Uterus (tissue), 3 donors: ENCODE measurements at regions not wholly inside any gene's neighbourhood (a gene's known extent, or its start where the extent isn't known, plus 50 kb on each side); places are given as distances from the start of the nearest gene placed in this dataset.

Experiments used
- DNase-seq, 2 donors: peaks; one replicate each; pipeline ENCODE4 v3.0.0-alpha.2; 2019 to 2020
- H3K27ac ChIP-seq, 2 donors: fragments of 200-600 bp; sonication (generic); 1 replicate in 1 of 2; 2 replicates in 1 of 2; pipeline ENCODE4 v1.5.1; 2016 to 2018
- H3K27me3 ChIP-seq, 2 donors: fragments of 200-600 bp; sonication (generic); one replicate each; pipeline ENCODE4 v1.5.1; 2018 to 2019; ENCODE audit warnings: control low read depth in 1 of 2
- H3K36me3 ChIP-seq, 2 donors: fragments of 200-600 bp; sonication (generic); one replicate each; pipeline ENCODE4 v1.5.1; 2019; ENCODE audit warnings: control low read depth in 1 of 2
- H3K4me1 ChIP-seq, 2 donors: fragments of 200-600 bp; sonication (generic); one replicate each; pipeline ENCODE4 v1.5.1; 2018 to 2019; ENCODE audit warnings: control low read depth in 1 of 2
- H3K4me3 ChIP-seq, 2 donors: fragments of 200-600 bp; sonication (generic); 1 replicate in 1 of 2; 2 replicates in 1 of 2; pipeline ENCODE4 v1.5.1; 2018 to 2019; ENCODE audit warnings: mild to moderate bottlenecking in 1 of 2
- H3K9me3 ChIP-seq, 2 donors: fragments of 200-600 bp; sonication (generic); one replicate each; pipeline ENCODE4 v1.5.1; 2019; ENCODE audit warnings: control low read depth in 1 of 2
- POLR2A ChIP-seq, 2 donors: fragments of 450-650 bp; IDR thresholded peaks; one replicate each; pipeline ENCODE4 v1.6.1; 2016; ENCODE audit warnings: antibody characterized with exemption in 2 of 2, mild to moderate bottlenecking in 1 of 2, moderate library complexity in 1 of 2
- intact Hi-C: fragments of 100-400 bp; cut with DNase I; formaldehyde crosslinking; loops from one replicate; pipeline ENCODE4 v1.15.1; 2023; ENCODE audit warnings: low total_unique reads
- TF ChIP-seq, protein P1 (sequence below), 4 experiments: fragments of 200-600 bp in 2 of 4; fragments of 450-650 bp in 2 of 4; sonication (generic) in 2 of 4; IDR thresholded peaks; one replicate each; pipeline ENCODE4 v1.5.1; 2016 to 2019; ENCODE audit warnings: antibody characterized with exemption in 4 of 4, mild to moderate bottlenecking in 2 of 4, moderate library complexity in 1 of 4
- donor health status: DM: yes; HTN: yes; CAD: no.

DNA sequence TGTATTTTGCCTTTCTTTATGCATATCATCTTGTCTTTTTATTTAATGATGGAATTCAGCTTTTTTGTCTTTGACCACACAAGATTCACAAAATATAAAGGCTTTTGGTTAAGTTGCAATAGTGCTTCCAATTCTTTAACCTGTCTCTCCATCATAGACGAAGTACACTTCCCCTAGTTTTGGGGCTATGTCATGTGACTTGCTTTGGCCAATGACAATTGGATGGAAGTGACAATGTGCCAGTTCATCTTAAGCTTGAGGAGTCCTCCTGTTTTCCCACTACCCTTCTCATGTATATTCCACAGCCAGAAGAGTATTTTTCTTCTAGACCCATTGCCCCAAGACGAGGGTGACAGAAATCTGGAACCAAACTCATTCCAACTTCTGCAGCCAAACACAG lies 419.6 kb upstream of the BRINP3 start:
- Histone ChIP-seq H3K27me3 (no peaks in the 10 kb centered on the region), H3K4me1 (no peaks in the 10 kb centered on the region), H3K4me3 (no peak overlapping the region), H3K27ac (no peak overlapping the region), H3K36me3 (no peaks in the 10 kb centered on the region), H3K9me3 (no peaks in the 10 kb centered on the region)
- intact Hi-C loops = no loop called here
- no peak for TF ChIP-seq POLR2A (IDR thresholded peaks at IDR 0.05)
- TF ChIP-seq, protein P1, sequence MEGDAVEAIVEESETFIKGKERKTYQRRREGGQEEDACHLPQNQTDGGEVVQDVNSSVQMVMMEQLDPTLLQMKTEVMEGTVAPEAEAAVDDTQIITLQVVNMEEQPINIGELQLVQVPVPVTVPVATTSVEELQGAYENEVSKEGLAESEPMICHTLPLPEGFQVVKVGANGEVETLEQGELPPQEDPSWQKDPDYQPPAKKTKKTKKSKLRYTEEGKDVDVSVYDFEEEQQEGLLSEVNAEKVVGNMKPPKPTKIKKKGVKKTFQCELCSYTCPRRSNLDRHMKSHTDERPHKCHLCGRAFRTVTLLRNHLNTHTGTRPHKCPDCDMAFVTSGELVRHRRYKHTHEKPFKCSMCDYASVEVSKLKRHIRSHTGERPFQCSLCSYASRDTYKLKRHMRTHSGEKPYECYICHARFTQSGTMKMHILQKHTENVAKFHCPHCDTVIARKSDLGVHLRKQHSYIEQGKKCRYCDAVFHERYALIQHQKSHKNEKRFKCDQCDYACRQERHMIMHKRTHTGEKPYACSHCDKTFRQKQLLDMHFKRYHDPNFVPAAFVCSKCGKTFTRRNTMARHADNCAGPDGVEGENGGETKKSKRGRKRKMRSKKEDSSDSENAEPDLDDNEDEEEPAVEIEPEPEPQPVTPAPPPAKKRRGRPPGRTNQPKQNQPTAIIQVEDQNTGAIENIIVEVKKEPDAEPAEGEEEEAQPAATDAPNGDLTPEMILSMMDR (IDR thresholded peaks at IDR 0.05) = no peak
- no peak for DNase-seq

GRCh38 chr1:190904091-190904695 lies 426.5 kb upstream of the BRINP3 start:
- no peaks in the 10 kb centered on the region for H3K36me3 ChIP-seq
- intact Hi-C loops = no loop called here
- no peaks in the 10 kb centered on the region for H3K4me1 ChIP-seq
- no peaks in the 10 kb centered on the region for H3K9me3 ChIP-seq
- TF ChIP-seq, protein P1 (IDR thresholded peaks at IDR 0.05) = no peak
- TF ChIP-seq POLR2A (IDR thresholded peaks at IDR 0.05) = no peak
- DNase-seq = no peak
- no peaks in the 10 kb centered on the region for H3K27me3 ChIP-seq
- no peak overlapping the region for H3K4me3 ChIP-seq
- H3K27ac ChIP-seq = no peak overlapping the region

DNA sequence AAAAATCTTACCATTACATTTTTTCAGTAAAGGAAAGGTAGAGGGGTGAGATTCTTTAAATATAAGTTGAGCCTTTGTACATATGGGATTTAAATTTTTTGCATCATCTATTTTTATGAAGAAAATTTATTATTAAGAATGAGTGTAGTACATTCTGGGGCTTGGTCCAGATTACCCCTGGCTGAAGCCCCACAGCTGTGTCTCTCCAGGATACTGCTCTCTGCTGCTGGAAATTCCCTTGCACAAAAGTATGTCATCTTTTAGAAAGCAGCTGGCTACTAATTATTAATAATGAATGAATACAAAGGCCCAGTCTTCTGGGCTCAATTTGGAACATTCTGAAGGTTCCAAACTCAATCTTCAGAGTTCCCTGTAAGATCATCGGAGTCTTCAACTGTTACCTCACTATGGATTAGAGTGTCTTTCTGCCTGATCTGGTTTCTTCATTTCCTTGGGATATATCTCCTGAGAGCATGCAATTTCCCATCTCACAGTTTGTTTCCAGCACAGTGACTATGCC lies 428.6 kb upstream of the BRINP3 start:
- Histone ChIP-seq H3K27me3 (no peaks in the 10 kb centered on the region), H3K9me3 (no peaks in the 10 kb centered on the region), H3K4me3 (no peak overlapping the region), H3K27ac (no peak overlapping the region), H3K36me3 (no peaks in the 10 kb centered on the region), H3K4me1 (no peaks in the 10 kb centered on the region)
- intact Hi-C loops = no loop called here
- TF ChIP-seq, protein P1 (IDR thresholded peaks at IDR 0.05) = no peak
- TF ChIP-seq POLR2A (IDR thresholded peaks at IDR 0.05) = no peak
- no peak for DNase-seq

- H3K4me1 ChIP-seq = no peaks in the 10 kb centered on the region
- no peak for TF ChIP-seq POLR2A (IDR thresholded peaks at IDR 0.05)
- TF ChIP-seq, protein P1 (IDR thresholded peaks at IDR 0.05) = no peak
- intact Hi-C loops = no loop called here
These were observed 430.6 kb upstream of the BRINP3 start for GRCh38 chr1:190908246-190908645.

DNA sequence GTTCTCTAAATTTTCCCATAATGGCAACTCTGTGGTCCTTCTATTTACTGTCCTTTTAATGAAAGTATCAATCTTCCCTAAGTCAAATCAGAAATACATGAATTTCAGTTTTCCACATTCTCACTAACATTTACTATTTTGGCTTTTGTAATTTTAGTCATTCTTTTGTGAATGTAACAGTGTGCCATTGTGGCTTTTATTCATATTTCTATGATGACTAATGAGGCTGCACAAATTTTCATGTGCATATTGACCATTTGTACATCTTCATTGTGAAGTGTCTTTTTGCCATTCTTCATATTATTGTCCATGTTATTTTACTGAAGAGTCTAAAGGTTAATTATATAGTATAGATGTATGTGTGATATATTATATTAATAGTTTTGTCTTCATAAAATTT lies 431.0 kb upstream of the BRINP3 start:
- intact Hi-C loops = no loop called here
- no peaks in the 10 kb centered on the region for H3K36me3 ChIP-seq
- no peaks in the 10 kb centered on the region for H3K27me3 ChIP-seq
- no peaks in the 10 kb centered on the region for H3K9me3 ChIP-seq
- H3K4me3 ChIP-seq = no peak overlapping the region
- TF ChIP-seq, protein P1 (IDR thresholded peaks at IDR 0.05) = no peak
- no peak for TF ChIP-seq POLR2A (IDR thresholded peaks at IDR 0.05)
- H3K27ac ChIP-seq = no peak overlapping the region
- H3K4me1 ChIP-seq = no peaks in the 10 kb centered on the region
- no peak for DNase-seq

More at GRCh38 chr1:190908246-190908645, 430.6 kb upstream of the BRINP3 start:
- DNase-seq = no peak
- Histone ChIP-seq H3K27me3 (no peaks in the 10 kb centered on the region), H3K36me3 (no peaks in the 10 kb centered on the region), H3K9me3 (no peaks in the 10 kb centered on the region), H3K27ac (no peak overlapping the region), H3K4me3 (no peak overlapping the region)
